Cardiac septum (tissue), 1 donor: ENCODE measurements at regions not wholly inside any gene's neighbourhood (a gene's known extent, or its start where the extent isn't known, plus 50 kb on each side); places are given as distances from the start of the nearest gene placed in this dataset.
"Not testable (repeated sequence)": the region's sequence is repeated elsewhere in the genome, so short reads cannot be mapped to it uniquely, and the experiment has no call there.

ENCODE experiments used
- DNase-seq: peaks from one replicate; pipeline ENCODE4 v3.0.0-alpha.2; 2020; ENCODE audit warnings: low spot score
- intact Hi-C: fragments of 100-400 bp; cut with DNase I; formaldehyde crosslinking; loops from one replicate; pipeline ENCODE4 v1.14.0; 2022
- donor health status: DM: no; HTN: no; CAD: no.

DNA sequence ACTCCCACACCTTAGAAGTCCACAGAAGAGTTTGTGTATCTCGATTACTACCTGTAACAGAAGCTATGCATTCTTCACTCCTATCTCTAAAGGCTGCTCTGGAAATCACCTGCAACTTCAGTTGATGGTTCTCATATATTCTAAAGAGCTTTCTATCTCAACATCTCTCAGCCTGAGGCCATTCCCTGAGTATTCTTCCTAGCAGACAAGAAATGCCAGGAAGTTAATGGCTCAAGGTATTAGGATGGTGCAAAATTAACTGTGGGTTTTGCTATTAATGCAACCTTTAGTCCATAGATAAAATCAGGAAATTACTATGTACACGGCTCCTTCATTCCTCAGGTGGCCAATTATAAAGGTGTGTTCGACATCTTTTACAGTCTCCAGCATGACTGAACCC lies 290.1 kb downstream of the ZNF716 start:
- DNase-seq, intact Hi-C loops: not testable (repeated sequence)

- DNase-seq, result no peak
- intact Hi-C loops, result no loop called here
Measured at GRCh38 chr7:57769131-57769530, 319.2 kb downstream of the ZNF716 start.

- intact Hi-C loops, result no loop called here
- no peak for DNase-seq
Measured at GRCh38 chr7:57769958-57770357, 320.0 kb downstream of the ZNF716 start.

GRCh38 chr7:57772126-57772924 lies 322.3 kb downstream of the ZNF716 start:
- DNase-seq, result no peak
- intact Hi-C loops, result no loop called here

GRCh38 chr7:57774300-57774699 lies 324.3 kb downstream of the ZNF716 start:
- DNase-seq, result no peak
- intact Hi-C loops, result no loop called here

- no peak for DNase-seq
- intact Hi-C loops, result no loop called here
Measured at GRCh38 chr7:57775396-57776088, 325.6 kb downstream of the ZNF716 start.

DNA sequence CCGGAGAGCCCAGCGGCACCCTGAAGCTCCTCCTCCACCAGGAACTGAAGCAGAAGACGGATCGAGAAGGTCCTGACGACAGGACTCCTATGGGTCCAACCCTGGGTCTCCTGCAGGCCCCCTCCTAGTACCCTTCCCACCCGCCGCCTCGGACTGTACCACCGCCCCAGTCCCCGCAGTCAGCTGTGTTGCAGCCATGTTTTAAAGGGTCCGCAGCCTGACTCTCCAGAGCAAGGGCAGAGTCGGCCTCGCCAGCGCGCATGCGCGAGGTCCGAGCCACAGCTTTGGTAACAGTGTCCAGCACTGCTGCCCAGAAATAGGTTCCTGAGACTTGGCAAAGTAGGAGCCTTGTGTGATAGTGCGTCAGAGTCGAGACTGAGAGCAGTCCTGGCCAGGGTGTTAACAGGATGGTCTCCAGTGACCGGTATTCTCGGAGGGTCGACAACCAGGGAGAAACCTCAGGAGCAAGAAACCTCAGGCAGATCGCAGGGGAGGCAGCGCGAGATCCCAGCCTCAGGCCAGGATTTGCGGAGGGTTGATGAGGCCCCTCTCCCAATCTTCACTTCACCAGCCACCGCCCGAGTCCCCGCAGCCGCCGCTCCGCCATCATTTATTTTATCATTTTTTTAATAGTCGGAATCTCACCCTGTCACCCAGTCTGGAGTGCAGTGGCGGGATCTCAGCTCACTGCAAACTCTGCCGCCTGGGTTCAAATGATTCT lies 326.3 kb downstream of the ZNF716 start:
- DNase-seq, result peak; percentile 41
- intact Hi-C loops, result not testable (repeated sequence)

- intact Hi-C loops, result no loop called here
Measured at GRCh38 chr7:57789130-57789529, 339.2 kb downstream of the ZNF716 start.

GRCh38 chr7:57819491-57819981 lies 369.6 kb downstream of the ZNF716 start:
- no peak for DNase-seq
- intact Hi-C loops, result no loop called here

More at GRCh38 chr7:57789130-57789529, 339.2 kb downstream of the ZNF716 start:
- no peak for DNase-seq

GRCh38 chr7:57820477-57820876 lies 370.5 kb downstream of the ZNF716 start:
- DNase-seq, result no peak
- intact Hi-C loops, result no loop called here

- intact Hi-C loops, result no loop called here
- no peak for DNase-seq
Measured at GRCh38 chr7:57821438-57822382, 371.7 kb downstream of the ZNF716 start.

DNA sequence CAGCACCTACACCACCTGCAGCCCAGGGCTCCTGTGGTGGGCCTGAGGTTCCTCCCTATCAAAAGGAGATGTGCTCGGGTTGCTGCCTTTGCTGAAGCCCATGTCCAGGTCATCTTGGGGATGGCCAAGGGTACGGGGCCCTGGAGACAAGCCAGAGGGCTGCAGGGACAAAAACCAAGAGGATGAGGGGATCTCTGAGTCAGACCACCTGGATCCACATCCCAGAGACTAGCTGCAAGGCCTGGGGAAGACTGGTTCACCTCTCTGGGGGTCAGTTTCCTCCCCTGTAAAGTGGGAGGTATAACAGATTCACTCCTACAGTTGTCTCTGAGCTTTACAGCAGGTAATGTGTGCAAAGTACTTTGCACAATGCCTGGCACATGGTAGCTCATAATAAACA lies 376.6 kb downstream of the ZNF716 start:
- DNase-seq, intact Hi-C loops: not testable (repeated sequence)

- DNase-seq, intact Hi-C loops: not testable (repeated sequence)
Measured at GRCh38 chr7:57835161-57835560, 385.2 kb downstream of the ZNF716 start.

GRCh38 chr7:57839152-57839551 lies 389.2 kb downstream of the ZNF716 start:
- DNase-seq, intact Hi-C loops: not testable (repeated sequence)

DNA sequence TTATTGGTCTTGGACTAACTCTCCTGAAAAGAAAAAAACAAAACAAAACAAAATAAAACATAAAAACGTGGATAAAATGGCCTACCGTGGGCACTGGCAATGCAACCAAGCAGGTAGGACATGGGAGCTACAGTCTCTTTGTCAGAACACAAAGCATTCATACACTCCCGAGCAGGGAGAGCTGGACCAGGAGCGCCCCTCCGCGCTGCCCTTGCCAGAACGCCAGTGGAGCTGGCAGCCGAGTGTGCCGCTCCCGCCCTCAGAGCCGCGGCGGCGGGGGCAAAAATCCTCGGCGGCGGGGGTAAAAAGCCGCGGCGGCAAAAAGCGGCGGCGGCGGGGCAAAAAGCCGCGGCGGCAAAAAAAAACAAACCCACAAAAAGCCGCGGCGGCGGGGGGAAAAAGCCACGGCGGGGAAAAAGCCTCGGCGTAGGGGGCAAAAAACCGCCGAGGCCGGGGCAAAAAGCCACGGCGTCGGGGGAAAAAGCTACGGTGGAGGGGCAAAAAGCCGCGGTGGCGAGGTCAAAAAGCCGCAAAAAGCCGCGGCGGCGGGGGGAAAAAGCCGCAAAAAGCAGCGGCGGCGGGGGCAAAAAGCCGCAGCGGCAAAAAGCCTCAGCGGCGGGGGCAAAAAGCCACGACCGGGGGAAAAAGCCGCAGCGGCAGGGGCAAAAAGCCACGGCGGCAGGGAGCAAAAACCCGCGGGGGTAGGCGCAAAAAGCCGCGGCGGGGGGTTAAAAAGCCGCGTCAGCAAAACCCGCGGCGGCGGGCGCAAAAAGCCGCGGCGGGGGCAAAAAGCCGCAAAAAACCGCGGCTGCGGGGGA lies 418.1 kb downstream of the ZNF716 start:
- intact Hi-C loops, result no loop called here
- DNase-seq, result no peak

GRCh38 chr7:57868771-57869483 lies 418.9 kb downstream of the ZNF716 start:
- no peak for DNase-seq
- intact Hi-C loops, result no loop called here
